C4-2B (cell line): ENCODE measurements at regions not wholly inside any gene's neighbourhood (a gene's known extent, or its start where the extent isn't known, plus 50 kb on each side); places are given as distances from the start of the nearest gene placed in this dataset.

ENCODE experiments used
- ZFX ChIP-seq: fragments of 450-650 bp; IDR thresholded peaks from 2 replicates; pipeline ENCODE4 v1.6.1; 2017
- TF ChIP-seq, protein P1 (sequence below): fragments of 450-650 bp; conservative IDR thresholded peaks from 2 replicates; pipeline ENCODE4 v1.5.1; 2017; ENCODE audit warnings: mild to moderate bottlenecking

DNA sequence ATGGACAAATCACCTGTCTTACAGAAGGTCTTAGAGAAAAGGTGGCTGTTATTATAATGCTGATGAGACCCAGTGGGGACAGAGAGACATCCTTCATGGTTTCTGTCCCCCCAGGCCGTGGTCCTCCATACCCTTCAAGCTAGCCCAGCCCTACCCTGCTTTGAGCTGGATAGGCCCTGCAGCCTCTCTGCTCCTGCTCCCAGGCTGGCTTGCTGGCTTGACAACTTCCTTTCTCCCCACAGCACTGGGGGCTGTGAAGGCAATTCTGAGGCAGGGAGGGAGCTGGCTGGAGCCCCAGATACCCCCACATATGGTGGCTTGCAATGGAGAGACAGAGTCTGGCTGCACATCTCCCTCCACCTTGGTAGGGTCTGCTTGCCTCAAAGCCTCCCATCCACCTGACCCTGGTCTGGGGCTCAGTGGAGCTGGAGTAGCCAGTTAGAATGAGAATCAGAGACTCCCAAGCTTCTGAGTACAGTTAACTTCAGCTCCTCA is 118.2 kb downstream of the PJA1 start:
- TF ChIP-seq, protein P1, sequence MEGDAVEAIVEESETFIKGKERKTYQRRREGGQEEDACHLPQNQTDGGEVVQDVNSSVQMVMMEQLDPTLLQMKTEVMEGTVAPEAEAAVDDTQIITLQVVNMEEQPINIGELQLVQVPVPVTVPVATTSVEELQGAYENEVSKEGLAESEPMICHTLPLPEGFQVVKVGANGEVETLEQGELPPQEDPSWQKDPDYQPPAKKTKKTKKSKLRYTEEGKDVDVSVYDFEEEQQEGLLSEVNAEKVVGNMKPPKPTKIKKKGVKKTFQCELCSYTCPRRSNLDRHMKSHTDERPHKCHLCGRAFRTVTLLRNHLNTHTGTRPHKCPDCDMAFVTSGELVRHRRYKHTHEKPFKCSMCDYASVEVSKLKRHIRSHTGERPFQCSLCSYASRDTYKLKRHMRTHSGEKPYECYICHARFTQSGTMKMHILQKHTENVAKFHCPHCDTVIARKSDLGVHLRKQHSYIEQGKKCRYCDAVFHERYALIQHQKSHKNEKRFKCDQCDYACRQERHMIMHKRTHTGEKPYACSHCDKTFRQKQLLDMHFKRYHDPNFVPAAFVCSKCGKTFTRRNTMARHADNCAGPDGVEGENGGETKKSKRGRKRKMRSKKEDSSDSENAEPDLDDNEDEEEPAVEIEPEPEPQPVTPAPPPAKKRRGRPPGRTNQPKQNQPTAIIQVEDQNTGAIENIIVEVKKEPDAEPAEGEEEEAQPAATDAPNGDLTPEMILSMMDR: no peak
- no peak for TF ChIP-seq ZFX
